ENCODE measurements at regions not wholly inside any gene's neighbourhood (a gene's known extent, or its start where the extent isn't known, plus 50 kb on each side); places are given as distances from the start of the nearest gene placed in this dataset.

DNA sequence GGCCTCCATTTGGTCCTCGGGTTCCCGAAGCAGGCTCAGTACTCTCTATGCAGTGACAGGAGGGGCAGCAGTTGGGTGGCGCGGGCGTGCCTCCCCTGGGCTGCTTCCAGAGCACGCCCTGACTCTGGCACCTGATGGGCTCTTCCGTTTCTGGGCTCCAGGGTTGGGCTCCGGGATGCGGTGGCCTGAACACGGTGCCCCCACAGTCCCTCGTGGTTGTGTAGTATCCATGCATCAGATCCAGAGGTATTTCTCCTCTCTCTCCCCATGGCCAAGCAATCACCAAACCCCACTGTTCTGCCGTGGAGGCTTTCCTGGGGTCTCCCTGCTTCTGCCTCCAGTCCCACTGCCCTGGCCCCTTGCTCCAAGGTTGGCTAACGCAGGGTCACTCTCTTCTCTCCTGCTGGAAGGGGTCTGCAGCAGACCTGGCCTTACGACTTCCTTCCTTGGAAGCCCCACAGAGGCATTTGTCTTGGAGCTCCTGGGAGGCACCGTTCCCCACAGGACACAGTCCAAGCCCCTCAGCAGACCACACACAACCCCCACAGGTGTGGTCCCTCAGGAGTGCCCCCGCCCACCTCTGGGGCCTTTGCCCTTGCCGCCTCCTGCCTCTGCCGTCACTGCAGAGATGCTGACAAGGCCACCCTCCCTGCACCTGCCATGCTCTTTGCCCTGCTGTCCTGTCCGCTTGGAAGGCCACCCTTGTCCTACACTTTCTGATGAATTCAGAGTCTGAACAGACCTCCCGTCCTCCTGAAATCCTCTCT lies 136.6 kb upstream of the ASB18 start:
- no peak overlapping the region for H3K4me2 ChIP-seq (replicated peaks; ENCODE audit: low read depth, low read length, poor library complexity, severe bottlenecking)
- no peak overlapping the region for H3K27ac Mint-ChIP-seq
- WGBS (ENCODE audit: insufficient coverage): 93% methylated on average over 20 of the region's 20 CpGs
- intact Hi-C loops (cut with micrococcal nuclease): no loop called here
- no peak overlapping the region for H3K4me3 Mint-ChIP-seq
- no peaks in the 10 kb centered on the region for H3K9me3 ChIP-seq (ENCODE audit: control extremely low read depth in 1 of 3, control insufficient read depth in 2 of 3, insufficient read depth in 1 of 3, low read length in 2 of 3)
- H3K4me3 ChIP-seq (ENCODE audit: control extremely low read depth in 1 of 5, extremely low read depth in 1 of 5, insufficient read depth in 1 of 5, low read depth in 2 of 5, low read length in 4 of 5): no peak overlapping the region
- no peak overlapping the region for H3K9ac ChIP-seq (ENCODE audit: low read length)
- DNase-seq: no peak
- ChIA-PET POLR2A (no interaction called here), CTCF (no interaction called here)
- H3K4me1 Mint-ChIP-seq: peaks cover 18% of the 10 kb centered on the region
- H4K20me1 ChIP-seq (ENCODE audit: control insufficient read depth, insufficient read depth, low read length, poor library complexity, severe bottlenecking): no peaks in the 10 kb centered on the region
- ATAC-seq (ENCODE audit: low read depth): no peak
- TF ChIP-seq, protein P1, sequence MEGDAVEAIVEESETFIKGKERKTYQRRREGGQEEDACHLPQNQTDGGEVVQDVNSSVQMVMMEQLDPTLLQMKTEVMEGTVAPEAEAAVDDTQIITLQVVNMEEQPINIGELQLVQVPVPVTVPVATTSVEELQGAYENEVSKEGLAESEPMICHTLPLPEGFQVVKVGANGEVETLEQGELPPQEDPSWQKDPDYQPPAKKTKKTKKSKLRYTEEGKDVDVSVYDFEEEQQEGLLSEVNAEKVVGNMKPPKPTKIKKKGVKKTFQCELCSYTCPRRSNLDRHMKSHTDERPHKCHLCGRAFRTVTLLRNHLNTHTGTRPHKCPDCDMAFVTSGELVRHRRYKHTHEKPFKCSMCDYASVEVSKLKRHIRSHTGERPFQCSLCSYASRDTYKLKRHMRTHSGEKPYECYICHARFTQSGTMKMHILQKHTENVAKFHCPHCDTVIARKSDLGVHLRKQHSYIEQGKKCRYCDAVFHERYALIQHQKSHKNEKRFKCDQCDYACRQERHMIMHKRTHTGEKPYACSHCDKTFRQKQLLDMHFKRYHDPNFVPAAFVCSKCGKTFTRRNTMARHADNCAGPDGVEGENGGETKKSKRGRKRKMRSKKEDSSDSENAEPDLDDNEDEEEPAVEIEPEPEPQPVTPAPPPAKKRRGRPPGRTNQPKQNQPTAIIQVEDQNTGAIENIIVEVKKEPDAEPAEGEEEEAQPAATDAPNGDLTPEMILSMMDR (IDR thresholded peaks at IDR 0.05): no peak
- no peak for TF ChIP-seq EZH2 (IDR thresholded peaks at IDR 0.05; ENCODE audit: borderline replicate concordance, insufficient read depth, low read depth, low read length, poor library complexity, severe bottlenecking)
- H3K27me3 ChIP-seq (replicated peaks in 1 of 4; ENCODE audit: control extremely low read depth in 1 of 4, control insufficient read depth in 3 of 4, insufficient read depth in 4 of 4, low read length in 3 of 4): peaks cover 0 to 4% (median 2%) of the 10 kb centered on the region in 4 experiments
- H3K9me3 Mint-ChIP-seq (ENCODE audit: insufficient read depth): no peaks in the 10 kb centered on the region
- no peaks in the 10 kb centered on the region for H3K79me2 ChIP-seq (ENCODE audit: control insufficient read depth, insufficient read depth, low read length)
- no peak overlapping the region for H3K27ac ChIP-seq (ENCODE audit: low read length in 2 of 2)
- no peaks in the 10 kb centered on the region for H3K36me3 ChIP-seq (replicated peaks in 1 of 2; ENCODE audit: control extremely low read depth in 1 of 2, control insufficient read depth in 1 of 2, extremely low read depth in 1 of 2, insufficient read depth in 2 of 2, low read length in 1 of 2)
- no peak overlapping the region for H2AFZ ChIP-seq (ENCODE audit: insufficient read depth, low read depth, low read length, poor library complexity, severe bottlenecking)
- H3K27me3 Mint-ChIP-seq: no peaks in the 10 kb centered on the region
- peaks cover 0 to 18% of the 10 kb centered on the region in 2 donors for H3K4me1 ChIP-seq (ENCODE audit: control insufficient read depth in 2 of 2, insufficient read depth in 2 of 2, low read length in 2 of 2)

DNA sequence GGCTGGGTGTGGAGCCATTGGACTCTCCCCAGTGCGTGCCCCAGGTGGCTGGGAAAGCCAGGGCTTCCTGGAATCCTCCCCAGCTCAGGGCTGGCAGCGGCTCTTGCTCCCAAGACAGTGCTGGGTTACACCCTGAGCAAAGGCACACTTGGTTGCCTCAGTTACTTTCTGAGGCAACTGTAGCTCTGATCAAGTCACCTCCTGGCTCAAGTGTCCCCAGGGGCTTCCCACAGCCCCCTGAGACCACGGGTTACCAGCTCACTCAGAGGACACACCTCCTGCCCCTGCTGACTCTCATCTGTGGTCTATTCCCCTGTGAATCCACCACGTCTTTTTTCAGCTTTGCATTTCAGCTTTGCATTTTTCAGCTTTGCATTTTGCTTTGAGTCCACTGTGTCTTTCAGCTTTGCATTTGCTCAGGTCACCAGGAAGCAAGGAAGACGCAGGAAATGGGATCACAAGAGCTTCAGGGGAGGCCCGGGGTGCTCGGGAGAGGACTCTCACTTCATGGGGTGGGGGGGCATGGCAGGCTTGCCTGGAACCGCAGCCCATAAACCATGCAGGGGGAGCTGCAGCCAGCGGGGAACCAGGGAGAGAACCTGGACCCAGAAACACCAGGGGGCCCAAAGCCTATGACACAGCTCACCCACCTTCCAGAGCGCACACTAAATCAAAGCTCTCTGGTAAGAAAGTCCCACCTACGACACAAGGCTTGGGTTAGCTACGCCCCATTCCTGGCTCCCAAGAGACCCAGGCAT lies 138.0 kb upstream of the ASB18 start:
- CTCF ChIA-PET: interaction anchor here (1.3 kb wide), 2 partner anchors 111 to 167 kb away, joined by 3 to 5 read pairs; partner anchors contain the start of gene ACKR3
- DNase-seq (peak; percentile 63), ATAC-seq (ENCODE audit: low read depth) (peak; percentile 96)
- POLR2A ChIA-PET: interaction anchor here (0.5 kb wide), 1 partner anchor 167 kb away, joined by 3 read pairs; the partner anchor contains the start of gene ACKR3
- H3K27ac ChIP-seq (ENCODE audit: low read length in 2 of 2): no peak overlapping the region
- TF ChIP-seq, protein P1 (IDR thresholded peaks at IDR 0.05): no peak
- TF ChIP-seq EZH2 (IDR thresholded peaks at IDR 0.05; ENCODE audit: borderline replicate concordance, insufficient read depth, low read depth, low read length, poor library complexity, severe bottlenecking): no peak
- H3K79me2 ChIP-seq (ENCODE audit: control insufficient read depth, insufficient read depth, low read length): no peaks in the 10 kb centered on the region
- H3K4me3 Mint-ChIP-seq: peak overlapping the region; percentile 80
- no peak overlapping the region for H3K9ac ChIP-seq (ENCODE audit: low read length)
- peak overlapping the region; percentile 14 for H3K4me2 ChIP-seq (replicated peaks; ENCODE audit: low read depth, low read length, poor library complexity, severe bottlenecking)
- H3K27ac Mint-ChIP-seq: peak overlapping the region; percentile 69
- H3K36me3 ChIP-seq (replicated peaks in 1 of 2; ENCODE audit: control extremely low read depth in 1 of 2, control insufficient read depth in 1 of 2, extremely low read depth in 1 of 2, insufficient read depth in 2 of 2, low read length in 1 of 2): no peaks in the 10 kb centered on the region
- H3K4me3 ChIP-seq (ENCODE audit: control extremely low read depth in 1 of 5, extremely low read depth in 1 of 5, insufficient read depth in 1 of 5, low read depth in 2 of 5, low read length in 4 of 5): no peak overlapping the region
- no peaks in the 10 kb centered on the region for H3K9me3 Mint-ChIP-seq (ENCODE audit: insufficient read depth)
- 53% methylated on average over 8 of the region's 12 CpGs for WGBS (ENCODE audit: insufficient coverage)
- H3K9me3 ChIP-seq (ENCODE audit: control extremely low read depth in 1 of 3, control insufficient read depth in 2 of 3, insufficient read depth in 1 of 3, low read length in 2 of 3): no peaks in the 10 kb centered on the region
- H4K20me1 ChIP-seq (ENCODE audit: control insufficient read depth, insufficient read depth, low read length, poor library complexity, severe bottlenecking): no peaks in the 10 kb centered on the region
- intact Hi-C loops (cut with micrococcal nuclease): no loop called here
- no peak overlapping the region for H2AFZ ChIP-seq (ENCODE audit: insufficient read depth, low read depth, low read length, poor library complexity, severe bottlenecking)
- H3K27me3 ChIP-seq (replicated peaks in 1 of 4; ENCODE audit: control extremely low read depth in 1 of 4, control insufficient read depth in 3 of 4, insufficient read depth in 4 of 4, low read length in 3 of 4): peaks cover 0 to 4% (median under 1%) of the 10 kb centered on the region in 4 experiments
- no peaks in the 10 kb centered on the region for H3K27me3 Mint-ChIP-seq
- H3K4me1 Mint-ChIP-seq: peaks cover 18% of the 10 kb centered on the region
- peaks cover 0 to 18% of the 10 kb centered on the region in 2 donors for H3K4me1 ChIP-seq (ENCODE audit: control insufficient read depth in 2 of 2, insufficient read depth in 2 of 2, low read length in 2 of 2)

Measured in B cell (primary cell).